ENCODE measurements at regions not wholly inside any gene's neighbourhood (a gene's known extent, or its start where the extent isn't known, plus 50 kb on each side); places are given as distances from the start of the nearest gene placed in this dataset.

- no peak for TF ChIP-seq NR4A1 (CRISPR knock-in tag; IDR thresholded peaks at IDR 0.05)
- TF ChIP-seq NR4A1 (tag; IDR thresholded peaks at IDR 0.05) = no peak
- no peak for TF ChIP-seq ZNF311 (CRISPR knock-in tag; IDR thresholded peaks at IDR 0.05)
- no peak for TF ChIP-seq ZKSCAN3 (CRISPR knock-in tag; IDR thresholded peaks at IDR 0.05)
- TF ChIP-seq ZNF133 (CRISPR knock-in tag; IDR thresholded peaks at IDR 0.05) = no peak
- no peak for TF ChIP-seq CBX8 (IDR thresholded peaks at IDR 0.05; ENCODE audit: borderline replicate concordance, extremely low read depth, low read depth, low read length, poor library complexity, severe bottlenecking)
- TF ChIP-seq POU5F1 (IDR thresholded peaks at IDR 0.05; ENCODE audit: borderline replicate concordance, low read depth, low read length, partially characterized antibody) = no peak
- H3K27ac ChIP-seq (ENCODE audit: extremely low read depth, low read depth, low read length) = no peak overlapping the region
- H3K79me2 ChIP-seq (ENCODE audit: control insufficient read depth, insufficient read depth, low read length) = no peaks in the 10 kb centered on the region
- no peaks in the 10 kb centered on the region for H3K27me3 ChIP-seq (ENCODE audit: control insufficient read depth in 2 of 2, insufficient read depth in 2 of 2, low read length in 2 of 2)
- no peaks in the 10 kb centered on the region for H3K4me1 ChIP-seq (replicated peaks in 1 of 2; ENCODE audit: control insufficient read depth in 2 of 2, insufficient read depth in 2 of 2, low read length in 2 of 2)
- H3K4me2 ChIP-seq (ENCODE audit: insufficient read depth, low read length) = no peak overlapping the region
- no peak overlapping the region for H2AFZ ChIP-seq (ENCODE audit: low read depth, low read length)
- H3K9me1 ChIP-seq (ENCODE audit: control insufficient read depth, insufficient read depth, low read length) = no peaks in the 10 kb centered on the region
- no peaks in the 10 kb centered on the region for H3K9me3 ChIP-seq (replicated peaks; ENCODE audit: control insufficient read depth, insufficient read depth, low read depth, low read length)
- ChIA-PET CTCF (ENCODE audit: low intra/inter-chr PET ratio) (no interaction called here), POLR2A (no interaction called here)
- H3K36me3 ChIP-seq (ENCODE audit: control insufficient read depth, insufficient read depth, low read length) = no peaks in the 10 kb centered on the region
- intact Hi-C loops (cut with micrococcal nuclease) (no loop called here), in situ Hi-C loops (cut with MboI) (no loop called here)
- BruUV-seq (replicated peaks) = no TSS peak
- no peak overlapping the region for H3K4me3 ChIP-seq
- WGBS (ENCODE audit: insufficient coverage, low coverage, missing lambda C conversion rate) = 0% methylated on average over 2 of the region's 2 CpGs
- FAIRE-seq (no peak), DNase-seq (ENCODE audit: extremely low read depth in 1 of 4, low spot score in 3 of 4) (no peak), ATAC-seq (no peak)
- no peaks in the 10 kb centered on the region for H4K20me1 ChIP-seq (replicated peaks; ENCODE audit: control insufficient read depth, insufficient read depth, low read length)
- no peak overlapping the region for H3K9ac ChIP-seq (ENCODE audit: insufficient read depth in 1 of 2, low read depth in 2 of 2, low read length in 2 of 2)
These were observed 81.7 kb downstream of the MTNR1B start for GRCh38 chr11:93051186-93051585.

- H2AFZ ChIP-seq (ENCODE audit: low read depth, low read length) = no peak overlapping the region
- H3K36me3 ChIP-seq (ENCODE audit: control insufficient read depth, insufficient read depth, low read length) = no peaks in the 10 kb centered on the region
- no peak for FAIRE-seq
- in situ Hi-C loops (cut with MboI) (no loop called here), intact Hi-C loops (cut with micrococcal nuclease) (no loop called here)
- TF ChIP-seq FOXJ3 (CRISPR knock-in tag; IDR thresholded peaks at IDR 0.05) = no peak
- no peak for TF ChIP-seq USF1 (CRISPR knock-in tag; IDR thresholded peaks at IDR 0.05)
- no peak for TF ChIP-seq CCAR2 (IDR thresholded peaks at IDR 0.05; ENCODE audit: low read depth, low read length)
- no peaks in the 10 kb centered on the region for H3K9me1 ChIP-seq (ENCODE audit: control insufficient read depth, insufficient read depth, low read length)
- no peaks in the 10 kb centered on the region for H3K79me2 ChIP-seq (ENCODE audit: control insufficient read depth, insufficient read depth, low read length)
- H3K4me1 ChIP-seq (replicated peaks in 1 of 2; ENCODE audit: control insufficient read depth in 2 of 2, insufficient read depth in 2 of 2, low read length in 2 of 2) = no peaks in the 10 kb centered on the region
- no peak overlapping the region for H3K4me3 ChIP-seq
- H4K20me1 ChIP-seq (replicated peaks; ENCODE audit: control insufficient read depth, insufficient read depth, low read length) = no peaks in the 10 kb centered on the region
- H3K9ac ChIP-seq (ENCODE audit: insufficient read depth in 1 of 2, low read depth in 2 of 2, low read length in 2 of 2) = no peak overlapping the region
- ChIA-PET CTCF (ENCODE audit: low intra/inter-chr PET ratio) (no interaction called here), POLR2A (no interaction called here)
- H3K4me2 ChIP-seq (ENCODE audit: insufficient read depth, low read length) = no peak overlapping the region
- no peak for DNase-seq (ENCODE audit: extremely low read depth in 1 of 4, low spot score in 3 of 4)
- WGBS (ENCODE audit: insufficient coverage, low coverage, missing lambda C conversion rate) = 0% methylated on average over 2 of the region's 2 CpGs
- H3K27me3 ChIP-seq (ENCODE audit: control insufficient read depth in 2 of 2, insufficient read depth in 2 of 2, low read length in 2 of 2) = no peaks in the 10 kb centered on the region
- BruUV-seq (replicated peaks) = no TSS peak
- no peak for ATAC-seq
- no peaks in the 10 kb centered on the region for H3K9me3 ChIP-seq (replicated peaks; ENCODE audit: control insufficient read depth, insufficient read depth, low read depth, low read length)
- H3K27ac ChIP-seq (ENCODE audit: extremely low read depth, low read depth, low read length) = no peak overlapping the region
These were observed 84.4 kb downstream of the MTNR1B start for GRCh38 chr11:93053864-93054263.
